ENCODE measurements at regions not wholly inside any gene's neighbourhood (a gene's known extent, or its start where the extent isn't known, plus 50 kb on each side); places are given as distances from the start of the nearest gene placed in this dataset.

- Histone ChIP-seq H3K36me3 (ENCODE audit: insufficient read depth, low read length) (no peaks in the 10 kb centered on the region), H3K4me3 (no peak overlapping the region), H3K9ac (ENCODE audit: insufficient read length) (no peak overlapping the region), H3K9me3 (ENCODE audit: low read depth, low read length) (0 out of 2 replicates have a peak, but pooled peaks cover 3% of the 10 kb centered on the region), H3K27ac (no peak overlapping the region)
- no peak for DNase-seq (ENCODE audit: low read depth, low spot score)
- TF ChIP-seq FOXP2 (optimal IDR thresholded peaks at IDR 0.05; ENCODE audit: control extremely low read depth, extremely low read length, insufficient read depth) (no peak), POLR2AphosphoS5 (IDR thresholded peaks at IDR 0.05; ENCODE audit: borderline replicate concordance, low read depth, low read length) (no peak), EZH2 (IDR thresholded peaks at IDR 0.05) (no peak)
These were observed 176.9 kb downstream of the UBE2E3 start for GRCh38 chr2:181157326-181157725.

GRCh38 chr2:181158427-181158826 lies 178.0 kb downstream of the UBE2E3 start:
- TF ChIP-seq EZH2 (IDR thresholded peaks at IDR 0.05) (no peak), FOXP2 (optimal IDR thresholded peaks at IDR 0.05; ENCODE audit: control extremely low read depth, extremely low read length, insufficient read depth) (no peak), POLR2AphosphoS5 (IDR thresholded peaks at IDR 0.05; ENCODE audit: borderline replicate concordance, low read depth, low read length) (no peak)
- H3K9me3 ChIP-seq (ENCODE audit: low read depth, low read length) = 0 out of 2 replicates have a peak, but pooled peaks cover 3% of the 10 kb centered on the region
- no peak overlapping the region for H3K4me3 ChIP-seq
- no peak overlapping the region for H3K27ac ChIP-seq
- H3K9ac ChIP-seq (ENCODE audit: insufficient read length) = no peak overlapping the region
- no peaks in the 10 kb centered on the region for H3K36me3 ChIP-seq (ENCODE audit: insufficient read depth, low read length)
- DNase-seq (ENCODE audit: low read depth, low spot score) = no peak

- Histone ChIP-seq H3K4me3 (no peak overlapping the region), H3K9me3 (ENCODE audit: low read depth, low read length) (no peaks in the 10 kb centered on the region), H3K9ac (ENCODE audit: insufficient read length) (no peak overlapping the region), H3K36me3 (ENCODE audit: insufficient read depth, low read length) (no peaks in the 10 kb centered on the region), H3K27ac (no peak overlapping the region)
- DNase-seq (ENCODE audit: low read depth, low spot score) = no peak
- TF ChIP-seq EZH2 (IDR thresholded peaks at IDR 0.05) = no peak
These were observed 181.2 kb downstream of the UBE2E3 start for GRCh38 chr2:181161615-181162014.

DNA sequence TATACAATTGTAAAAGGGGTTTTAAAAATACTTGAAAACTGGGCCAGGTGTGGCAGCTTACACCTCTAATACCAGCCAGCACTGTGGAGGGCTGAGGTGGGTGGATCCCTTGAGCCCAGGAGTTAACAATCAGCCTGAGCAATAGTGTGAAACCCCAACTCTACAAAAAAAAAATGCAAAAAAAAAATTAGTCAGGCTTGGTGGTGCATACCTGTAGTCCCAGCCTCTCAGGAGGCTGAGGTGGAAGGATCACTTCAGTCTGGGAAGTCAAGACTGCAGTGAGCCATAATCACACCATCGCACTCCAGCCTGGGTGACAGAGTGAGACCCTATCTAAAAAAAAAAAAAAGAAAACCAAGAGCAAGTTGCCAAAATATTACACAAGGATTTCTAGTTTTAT lies 182.7 kb downstream of the UBE2E3 start:
- TF ChIP-seq EZH2 (IDR thresholded peaks at IDR 0.05) = no peak
- no peak for TF ChIP-seq POLR2AphosphoS5 (IDR thresholded peaks at IDR 0.05; ENCODE audit: borderline replicate concordance, low read depth, low read length)
- TF ChIP-seq FOXP2 (optimal IDR thresholded peaks at IDR 0.05; ENCODE audit: control extremely low read depth, extremely low read length, insufficient read depth) = no peak
- Histone ChIP-seq H3K9me3 (ENCODE audit: low read depth, low read length) (no peaks in the 10 kb centered on the region), H3K4me3 (no peak overlapping the region), H3K9ac (ENCODE audit: insufficient read length) (no peak overlapping the region), H3K27ac (no peak overlapping the region), H3K36me3 (ENCODE audit: insufficient read depth, low read length) (no peaks in the 10 kb centered on the region)
- no peak for DNase-seq (ENCODE audit: low read depth, low spot score)

DNA sequence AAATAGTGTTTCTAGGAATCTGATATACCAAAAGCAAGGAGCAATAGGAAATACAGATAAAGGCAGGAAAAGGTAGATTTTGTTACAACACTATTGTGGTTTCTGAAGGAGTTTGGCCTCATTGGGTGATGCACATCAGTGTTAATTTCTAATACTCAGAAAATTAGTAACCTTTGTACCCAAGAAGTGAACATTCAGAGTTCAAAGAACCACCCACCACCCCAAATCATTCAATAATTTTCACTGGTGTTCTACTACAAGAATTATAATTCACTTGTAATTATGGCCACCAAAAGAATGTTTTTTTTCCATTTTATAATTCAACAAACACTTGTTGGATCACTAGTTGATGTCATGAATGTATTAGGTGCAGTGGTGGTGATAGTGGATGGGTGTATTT lies 183.3 kb downstream of the UBE2E3 start:
- TF ChIP-seq FOXP2 (optimal IDR thresholded peaks at IDR 0.05; ENCODE audit: control extremely low read depth, extremely low read length, insufficient read depth) (no peak), EZH2 (IDR thresholded peaks at IDR 0.05) (no peak), POLR2AphosphoS5 (IDR thresholded peaks at IDR 0.05; ENCODE audit: borderline replicate concordance, low read depth, low read length) (no peak)
- Histone ChIP-seq H3K9me3 (ENCODE audit: low read depth, low read length) (no peaks in the 10 kb centered on the region), H3K27ac (no peak overlapping the region), H3K4me3 (no peak overlapping the region), H3K9ac (ENCODE audit: insufficient read length) (no peak overlapping the region), H3K36me3 (ENCODE audit: insufficient read depth, low read length) (no peaks in the 10 kb centered on the region)
- no peak for DNase-seq (ENCODE audit: low read depth, low spot score)

- H3K27ac ChIP-seq = no peak overlapping the region
- no peak for DNase-seq (ENCODE audit: low read depth, low spot score)
- no peak overlapping the region for H3K9ac ChIP-seq (ENCODE audit: insufficient read length)
- H3K4me3 ChIP-seq = no peak overlapping the region
- no peaks in the 10 kb centered on the region for H3K9me3 ChIP-seq (ENCODE audit: low read depth, low read length)
- no peak for TF ChIP-seq FOXP2 (optimal IDR thresholded peaks at IDR 0.05; ENCODE audit: control extremely low read depth, extremely low read length, insufficient read depth)
- TF ChIP-seq POLR2AphosphoS5 (IDR thresholded peaks at IDR 0.05; ENCODE audit: borderline replicate concordance, low read depth, low read length) = no peak
- TF ChIP-seq EZH2 (IDR thresholded peaks at IDR 0.05) = no peak
- no peaks in the 10 kb centered on the region for H3K36me3 ChIP-seq (ENCODE audit: insufficient read depth, low read length)
These were observed 184.3 kb downstream of the UBE2E3 start for GRCh38 chr2:181164699-181165098.

DNA sequence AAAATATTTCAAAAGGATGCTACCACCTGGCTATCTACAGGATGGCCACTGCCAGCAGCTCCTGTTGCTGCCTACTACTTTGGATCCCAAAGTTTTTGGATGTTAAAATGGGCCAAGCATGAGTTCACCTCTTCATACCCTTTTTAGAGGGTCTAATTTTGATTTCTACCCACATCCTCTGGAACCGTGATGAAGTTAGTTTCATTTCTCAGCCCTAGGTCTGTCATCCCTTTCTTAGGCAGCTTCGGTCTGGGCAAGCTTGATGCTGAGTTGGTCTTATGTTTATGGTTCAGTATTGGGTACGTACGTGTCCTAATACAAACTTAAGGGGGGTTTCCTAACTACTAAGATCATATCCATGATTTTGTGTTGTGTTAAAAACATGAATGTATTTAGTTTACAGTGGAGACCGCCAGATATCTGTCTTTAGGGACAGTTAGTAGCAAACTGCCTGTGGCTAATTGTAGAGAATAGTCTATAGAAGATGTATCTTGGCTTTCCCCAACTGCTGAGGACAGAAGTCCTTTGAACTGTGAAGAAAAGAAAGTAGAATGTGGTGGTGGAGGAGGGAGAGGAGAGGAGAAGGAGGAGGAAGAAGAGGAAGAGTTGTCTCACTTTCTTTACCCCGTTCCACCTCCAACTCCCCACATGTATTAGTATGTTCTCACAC lies 184.9 kb downstream of the UBE2E3 start:
- no peak for DNase-seq (ENCODE audit: low read depth, low spot score)
- H3K27ac ChIP-seq = no peak overlapping the region

DNA sequence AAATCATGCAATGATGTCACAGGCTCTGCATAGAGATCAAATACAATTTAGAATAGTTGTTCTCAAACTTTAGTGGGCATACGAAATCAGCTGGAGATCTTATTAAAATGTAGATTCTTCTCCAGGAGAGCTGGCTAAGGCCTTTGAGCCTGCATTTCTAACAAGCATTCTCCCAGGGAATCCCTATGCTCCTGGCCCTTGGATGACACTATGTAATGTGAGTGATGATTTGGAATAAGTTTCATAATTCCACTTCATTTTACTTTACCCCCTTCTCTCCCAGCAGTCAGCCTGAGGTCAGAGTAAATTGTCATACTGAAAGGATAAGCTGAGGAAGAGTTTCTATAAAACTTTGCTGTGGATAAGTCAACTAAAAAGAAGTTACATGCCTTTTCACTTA lies 189.1 kb downstream of the UBE2E3 start:
- Histone ChIP-seq H3K36me3 (ENCODE audit: insufficient read depth, low read length) (no peaks in the 10 kb centered on the region), H3K27ac (no peak overlapping the region), H3K9me3 (ENCODE audit: low read depth, low read length) (no peaks in the 10 kb centered on the region), H3K9ac (ENCODE audit: insufficient read length) (no peak overlapping the region), H3K4me3 (no peak overlapping the region)
- TF ChIP-seq EZH2 (IDR thresholded peaks at IDR 0.05) = no peak
- TF ChIP-seq FOXP2 (optimal IDR thresholded peaks at IDR 0.05; ENCODE audit: control extremely low read depth, extremely low read length, insufficient read depth) = no peak
- TF ChIP-seq POLR2AphosphoS5 (IDR thresholded peaks at IDR 0.05; ENCODE audit: borderline replicate concordance, low read depth, low read length) = no peak
- DNase-seq (ENCODE audit: low read depth, low spot score) = no peak

More for the DNA sequence above, 184.9 kb downstream of the UBE2E3 start:
- Histone ChIP-seq H3K36me3 (ENCODE audit: insufficient read depth, low read length) (no peaks in the 10 kb centered on the region), H3K9ac (ENCODE audit: insufficient read length) (no peak overlapping the region), H3K9me3 (ENCODE audit: low read depth, low read length) (no peaks in the 10 kb centered on the region), H3K4me3 (no peak overlapping the region)
- TF ChIP-seq EZH2 (IDR thresholded peaks at IDR 0.05) = no peak
- TF ChIP-seq FOXP2 (optimal IDR thresholded peaks at IDR 0.05; ENCODE audit: control extremely low read depth, extremely low read length, insufficient read depth) = no peak
- TF ChIP-seq POLR2AphosphoS5 (IDR thresholded peaks at IDR 0.05; ENCODE audit: borderline replicate concordance, low read depth, low read length) = no peak

GRCh38 chr2:181170256-181170655 lies 189.9 kb downstream of the UBE2E3 start:
- Histone ChIP-seq H3K9me3 (ENCODE audit: low read depth, low read length) (no peaks in the 10 kb centered on the region), H3K4me3 (no peak overlapping the region), H3K36me3 (ENCODE audit: insufficient read depth, low read length) (no peaks in the 10 kb centered on the region), H3K9ac (ENCODE audit: insufficient read length) (no peak overlapping the region), H3K27ac (no peak overlapping the region)
- TF ChIP-seq FOXP2 (optimal IDR thresholded peaks at IDR 0.05; ENCODE audit: control extremely low read depth, extremely low read length, insufficient read depth) (no peak), POLR2AphosphoS5 (IDR thresholded peaks at IDR 0.05; ENCODE audit: borderline replicate concordance, low read depth, low read length) (no peak), EZH2 (IDR thresholded peaks at IDR 0.05) (no peak)
- no peak for DNase-seq (ENCODE audit: low read depth, low spot score)
